HepG2 (cell line): ENCODE measurements at regions not wholly inside any gene's neighbourhood (a gene's known extent, or its start where the extent isn't known, plus 50 kb on each side); places are given as distances from the start of the nearest gene placed in this dataset.

Experiments
- ATAC-seq: fragments of 200-7000 bp; cut with Tn5 transposase; 3 replicates; pipeline ENCODE4 v1.9.1; 2020; ENCODE audit warnings: mild to moderate bottlenecking, moderate library complexity
- BruUV-seq: library from RNA; stranded (reverse); fragments of 400-500 nt; replicated peaks from 2 replicates; lab custom pipeline; 2021; lab: Mats Ljungman, UMichigan
- CTCF ChIA-PET: fragments of 300-600 bp; formaldehyde crosslinking; extraction: SDS; loops from one replicate; lab custom pipeline; 2021; ENCODE audit warnings: low total read pairs, inconsistent platforms, low intra/inter-chr PET ratio; lab: Yijun Ruan, JAX
- POLR2A ChIA-PET: fragments of 350-600 bp; sonication (Branson Sonifier 250); formaldehyde crosslinking; loops from one replicate; lab custom pipeline; 2020; ENCODE audit warnings: antibody characterized with exemption, inconsistent platforms; lab: Yijun Ruan, JAX
- DNase-seq: peaks from one replicate; pipeline ENCODE4 v3.0.0-alpha.2; 2015; ENCODE audit warnings: low spot score
- FAIRE-seq: peaks from 3 replicates; lab custom pipeline; 2011; peaks lifted over from hg19 to GRCh38; lab: Jason Lieb, UNC
- H2AFZ ChIP-seq: one replicate; pipeline ENCODE4 v1.6.1; 2011; ENCODE audit warnings: low read length, inconsistent platforms
- H3K27ac ChIP-seq: fragments of 300-600 bp; 3 replicates; pipeline ENCODE4 v1.8.0; 2011; ENCODE audit warnings: mixed run types, mild to moderate bottlenecking, mixed read lengths, low read length, inconsistent platforms; ENCODE audit not compliant: insufficient read depth; ENCODE audit errors: extremely low read length
- H3K27me3 ChIP-seq, 2 experiments: fragments of 200-600 bp in 1 of 2; 2 replicates in 1 of 2; 3 replicates in 1 of 2; pipeline versions ENCODE4 v1.6.0 to v1.8.0; 2011; ENCODE audit warnings: low read length in 2 of 2, mild to moderate bottlenecking in 2 of 2, moderate library complexity in 2 of 2, inconsistent platforms in 1 of 2; ENCODE audit not compliant: insufficient read depth in 2 of 2, control insufficient read depth in 1 of 2
- H3K36me3 ChIP-seq, 2 experiments: fragments of 200-600 bp in 1 of 2; replicated peaks in 1 of 2; 2 replicates in 1 of 2; 3 replicates in 1 of 2; pipeline versions ENCODE4 v1.5.1 to v1.8.0; 2011; ENCODE audit warnings: low read length in 2 of 2, inconsistent platforms in 1 of 2; ENCODE audit not compliant: insufficient read depth in 2 of 2, control insufficient read depth in 1 of 2
- H3K4me1 ChIP-seq: 2 replicates; pipeline ENCODE4 v1.5.1; 2012; ENCODE audit warnings: low read length, inconsistent platforms; ENCODE audit not compliant: insufficient read depth
- H3K4me2 ChIP-seq: 2 replicates; pipeline ENCODE4 v1.6.0; 2011; ENCODE audit warnings: low read depth, low read length, inconsistent platforms
- H3K4me3 ChIP-seq, 3 experiments: fragments of 200-600 bp in 1 of 3; sonication (generic), shearing (Covaris generic) in 1 of 3; replicated peaks in 1 of 3; 2 replicates each; pipeline ENCODE4 v1.5.1; 2011 to 2016; ENCODE audit warnings: low read length in 3 of 3, inconsistent platforms in 2 of 3, low read depth in 2 of 3, mild to moderate bottlenecking in 2 of 3, control low read depth in 1 of 3, mixed read lengths in 1 of 3; ENCODE audit not compliant: insufficient read depth in 1 of 3
- H3K79me2 ChIP-seq: one replicate; pipeline ENCODE4 v1.6.1; 2011; ENCODE audit warnings: low read length, inconsistent platforms; ENCODE audit not compliant: insufficient read depth
- H3K9ac ChIP-seq: 2 replicates; pipeline ENCODE4 v1.6.0; 2011; ENCODE audit warnings: mild to moderate bottlenecking, low read depth, low read length, inconsistent platforms; ENCODE audit not compliant: insufficient read depth
- H3K9me3 ChIP-seq: 2 replicates; pipeline ENCODE4 v1.5.1; 2012; ENCODE audit warnings: mild to moderate bottlenecking, low read length
- H4K20me1 ChIP-seq: 2 replicates; pipeline ENCODE4 v1.6.0; 2011; ENCODE audit warnings: inconsistent platforms, mild to moderate bottlenecking, low read length, moderate library complexity; ENCODE audit not compliant: insufficient read depth
- ADNP ChIP-seq: sonication (generic); formaldehyde crosslinking; IDR thresholded peaks from 2 replicates; pipeline ENCODE4 v1.4.0; 2020; ENCODE audit warnings: missing genetic modification reagents
- CENPT ChIP-seq: sonication (generic); formaldehyde crosslinking; IDR thresholded peaks from 2 replicates; pipeline ENCODE4 v1.8.0; 2022; ENCODE audit warnings: low read depth, mild to moderate bottlenecking, moderate library complexity, missing genetic modification reagents
- CREM ChIP-seq, 2 experiments: sonication (generic) in 1 of 2; formaldehyde crosslinking in 1 of 2; IDR thresholded peaks; 2 replicates each; pipeline versions ENCODE4 v1.4.0 to v1.6.1; 2016 to 2020; ENCODE audit warnings: antibody characterized with exemption in 1 of 2, mild to moderate bottlenecking in 1 of 2, missing genetic modification reagents in 1 of 2
- NFIC ChIP-seq: IDR thresholded peaks from 2 replicates; pipeline ENCODE4 v1.6.1; 2012; ENCODE audit warnings: mild to moderate bottlenecking, low read length, inconsistent platforms
- SETDB1 ChIP-seq: sonication (generic); formaldehyde crosslinking; IDR thresholded peaks from 2 replicates; pipeline ENCODE4 v1.5.1; 2020; ENCODE audit warnings: missing genetic modification reagents, mild to moderate bottlenecking, borderline replicate concordance
- TEAD3 ChIP-seq: optimal IDR thresholded peaks from 2 replicates; pipeline ENCODE3; 2016; ENCODE audit warnings: borderline replicate concordance
- ZKSCAN8 ChIP-seq: IDR thresholded peaks from 2 replicates; pipeline ENCODE4 v1.6.1; 2016; ENCODE audit warnings: borderline replicate concordance, missing genetic modification reagents, missing compliant biosample characterization
- WGBS: methylation state at CpG from one replicate; pipeline ENCODE4 v1.1.6; 2017; ENCODE audit warnings: low lambda C conversion rate; 5-methylcytosine and 5-hydroxymethylcytosine counted together
- in situ Hi-C: cut with HindIII; loops from 2 replicates; pipeline ENCODE4 v1.10.0; 2017; ENCODE audit warnings: low pct_unique_long_range_greater_than_20kb; ENCODE audit not compliant: extremely low pct_ligation_motif_present
- intact Hi-C: fragments of 100-400 bp; cut with micrococcal nuclease; formaldehyde crosslinking; loops from one replicate; pipeline ENCODE4 v1.10.0; 2022; ENCODE audit not compliant: unreplicated experiment
- TF ChIP-seq, protein P1 (sequence below): IDR thresholded peaks from 2 replicates; pipeline ENCODE4 v1.6.1; 2016; ENCODE audit warnings: missing genetic modification reagents, missing compliant biosample characterization
- TF ChIP-seq, protein P2 (sequence below): sonication (generic); formaldehyde crosslinking; IDR thresholded peaks from 2 replicates; pipeline ENCODE4 v1.8.1; 2023; ENCODE audit warnings: mild to moderate bottlenecking, missing genetic modification reagents
- TF ChIP-seq, protein P3 (sequence below): sonication (generic); formaldehyde crosslinking; IDR thresholded peaks from 2 replicates; pipeline ENCODE4 v1.4.0; 2020; ENCODE audit warnings: mild to moderate bottlenecking, missing genetic modification reagents, borderline replicate concordance

DNA sequence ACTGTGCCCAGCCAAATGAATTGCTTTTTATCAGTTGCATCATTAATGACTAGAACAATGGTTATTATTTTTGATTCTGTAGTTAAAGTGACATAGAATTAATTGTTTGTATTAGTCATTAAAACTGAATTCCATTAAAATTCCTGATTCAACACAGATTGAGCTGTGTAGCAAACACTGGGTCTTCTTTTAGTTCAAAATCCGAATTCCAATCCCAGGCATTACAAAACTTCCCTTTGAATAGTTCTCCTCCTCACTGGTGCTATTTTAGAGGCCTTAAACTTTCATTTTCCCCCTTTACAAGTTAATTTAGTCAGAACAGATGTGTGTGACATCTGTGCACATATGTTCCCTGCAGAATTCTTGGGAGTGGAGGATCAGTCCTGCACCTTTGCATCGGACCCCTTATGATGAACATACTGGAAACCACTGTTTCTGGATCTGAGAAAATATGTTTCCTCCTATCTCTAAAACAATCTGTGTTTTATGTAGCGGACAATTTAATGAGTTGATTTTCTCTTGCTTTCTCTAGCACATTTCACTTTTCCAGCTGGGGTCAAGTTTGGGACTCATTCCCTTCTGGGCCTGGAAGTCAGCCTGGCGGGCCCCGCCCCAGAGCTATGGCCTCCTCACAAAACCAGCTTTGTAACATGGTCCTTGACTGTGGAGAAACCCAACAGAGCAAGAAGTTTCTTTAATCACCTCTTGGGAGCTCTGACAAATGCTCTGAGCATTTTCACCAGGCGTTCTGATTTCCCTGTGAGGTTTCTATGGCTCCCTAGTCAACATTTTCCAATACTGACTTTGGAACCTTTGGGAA is 87.9 kb upstream of the MAMDC2 start:
- no peaks in the 10 kb centered on the region for H3K36me3 ChIP-seq
- ATAC-seq, result no peak
- no peak overlapping the region for H2AFZ ChIP-seq
- H3K27me3 ChIP-seq, result peaks cover 0 to 9% of the 10 kb centered on the region in 2 experiments; a peak in 1 of 5 replicates
- no TSS peak for BruUV-seq
- no peak overlapping the region for H3K4me2 ChIP-seq
- no peaks in the 10 kb centered on the region for H4K20me1 ChIP-seq
- ChIA-PET CTCF (no interaction called here), POLR2A (no interaction called here)
- no peaks in the 10 kb centered on the region for H3K4me1 ChIP-seq
- no peak overlapping the region for H3K4me3 ChIP-seq
- no peaks in the 10 kb centered on the region for H3K79me2 ChIP-seq
- FAIRE-seq, result no peak
- no peak overlapping the region for H3K27ac ChIP-seq
- in situ Hi-C loops (no loop called here), intact Hi-C loops (no loop called here)
- no peaks in the 10 kb centered on the region for H3K9me3 ChIP-seq
- TF ChIP-seq NFIC, result no peak
- TF ChIP-seq CENPT (CRISPR knock-in tag), result no peak
- TF ChIP-seq, protein P1, sequence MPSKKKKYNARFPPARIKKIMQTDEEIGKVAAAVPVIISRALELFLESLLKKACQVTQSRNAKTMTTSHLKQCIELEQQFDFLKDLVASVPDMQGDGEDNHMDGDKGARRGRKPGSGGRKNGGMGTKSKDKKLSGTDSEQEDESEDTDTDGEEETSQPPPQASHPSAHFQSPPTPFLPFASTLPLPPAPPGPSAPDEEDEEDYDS, result no peak
- TF ChIP-seq, protein P2, sequence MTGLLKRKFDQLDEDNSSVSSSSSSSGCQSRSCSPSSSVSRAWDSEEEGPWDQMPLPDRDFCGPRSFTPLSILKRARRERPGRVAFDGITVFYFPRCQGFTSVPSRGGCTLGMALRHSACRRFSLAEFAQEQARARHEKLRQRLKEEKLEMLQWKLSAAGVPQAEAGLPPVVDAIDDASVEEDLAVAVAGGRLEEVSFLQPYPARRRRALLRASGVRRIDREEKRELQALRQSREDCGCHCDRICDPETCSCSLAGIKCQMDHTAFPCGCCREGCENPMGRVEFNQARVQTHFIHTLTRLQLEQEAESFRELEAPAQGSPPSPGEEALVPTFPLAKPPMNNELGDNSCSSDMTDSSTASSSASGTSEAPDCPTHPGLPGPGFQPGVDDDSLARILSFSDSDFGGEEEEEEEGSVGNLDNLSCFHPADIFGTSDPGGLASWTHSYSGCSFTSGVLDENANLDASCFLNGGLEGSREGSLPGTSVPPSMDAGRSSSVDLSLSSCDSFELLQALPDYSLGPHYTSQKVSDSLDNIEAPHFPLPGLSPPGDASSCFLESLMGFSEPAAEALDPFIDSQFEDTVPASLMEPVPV, result no peak
- TF ChIP-seq SETDB1 (CRISPR knock-in tag), result no peak
- no peak for TF ChIP-seq ADNP (CRISPR knock-in tag)
- no peak for TF ChIP-seq TEAD3 (CRISPR knock-in tag)
- no peak for TF ChIP-seq ZKSCAN8 (CRISPR knock-in tag)
- TF ChIP-seq CREM (IDR thresholded peaks at IDR 0.05), result no peak
- no peak for TF ChIP-seq CREM (CRISPR knock-in tag; IDR thresholded peaks at IDR 0.05)
- TF ChIP-seq, protein P3, sequence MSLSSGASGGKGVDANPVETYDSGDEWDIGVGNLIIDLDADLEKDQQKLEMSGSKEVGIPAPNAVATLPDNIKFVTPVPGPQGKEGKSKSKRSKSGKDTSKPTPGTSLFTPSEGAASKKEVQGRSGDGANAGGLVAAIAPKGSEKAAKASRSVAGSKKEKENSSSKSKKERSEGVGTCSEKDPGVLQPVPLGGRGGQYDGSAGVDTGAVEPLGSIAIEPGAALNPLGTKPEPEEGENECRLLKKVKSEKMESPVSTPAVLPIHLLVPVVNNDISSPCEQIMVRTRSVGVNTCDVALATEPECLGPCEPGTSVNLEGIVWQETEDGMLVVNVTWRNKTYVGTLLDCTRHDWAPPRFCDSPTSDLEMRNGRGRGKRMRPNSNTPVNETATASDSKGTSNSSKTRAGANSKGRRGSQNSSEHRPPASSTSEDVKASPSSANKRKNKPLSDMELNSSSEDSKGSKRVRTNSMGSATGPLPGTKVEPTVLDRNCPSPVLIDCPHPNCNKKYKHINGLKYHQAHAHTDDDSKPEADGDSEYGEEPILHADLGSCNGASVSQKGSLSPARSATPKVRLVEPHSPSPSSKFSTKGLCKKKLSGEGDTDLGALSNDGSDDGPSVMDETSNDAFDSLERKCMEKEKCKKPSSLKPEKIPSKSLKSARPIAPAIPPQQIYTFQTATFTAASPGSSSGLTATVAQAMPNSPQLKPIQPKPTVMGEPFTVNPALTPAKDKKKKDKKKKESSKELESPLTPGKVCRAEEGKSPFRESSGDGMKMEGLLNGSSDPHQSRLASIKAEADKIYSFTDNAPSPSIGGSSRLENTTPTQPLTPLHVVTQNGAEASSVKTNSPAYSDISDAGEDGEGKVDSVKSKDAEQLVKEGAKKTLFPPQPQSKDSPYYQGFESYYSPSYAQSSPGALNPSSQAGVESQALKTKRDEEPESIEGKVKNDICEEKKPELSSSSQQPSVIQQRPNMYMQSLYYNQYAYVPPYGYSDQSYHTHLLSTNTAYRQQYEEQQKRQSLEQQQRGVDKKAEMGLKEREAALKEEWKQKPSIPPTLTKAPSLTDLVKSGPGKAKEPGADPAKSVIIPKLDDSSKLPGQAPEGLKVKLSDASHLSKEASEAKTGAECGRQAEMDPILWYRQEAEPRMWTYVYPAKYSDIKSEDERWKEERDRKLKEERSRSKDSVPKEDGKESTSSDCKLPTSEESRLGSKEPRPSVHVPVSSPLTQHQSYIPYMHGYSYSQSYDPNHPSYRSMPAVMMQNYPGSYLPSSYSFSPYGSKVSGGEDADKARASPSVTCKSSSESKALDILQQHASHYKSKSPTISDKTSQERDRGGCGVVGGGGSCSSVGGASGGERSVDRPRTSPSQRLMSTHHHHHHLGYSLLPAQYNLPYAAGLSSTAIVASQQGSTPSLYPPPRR, result no peak
- WGBS, result 24% methylated on average over 6 of the region's 6 CpGs
- no peak overlapping the region for H3K9ac ChIP-seq
- DNase-seq, result no peak
